H1 (cell line): ENCODE measurements at regions not wholly inside any gene's neighbourhood (a gene's known extent, or its start where the extent isn't known, plus 50 kb on each side); places are given as distances from the start of the nearest gene placed in this dataset.

Experiments
- BCL11A ChIP-seq, 2 experiments: IDR thresholded peaks; one replicate each; pipeline ENCODE4 v1.6.1; 2011; ENCODE audit warnings: low read depth in 2 of 2, low read length in 2 of 2, mild to moderate bottlenecking in 2 of 2
- CHD2 ChIP-seq: IDR thresholded peaks from 2 replicates; pipeline ENCODE4 v1.6.1; 2012; ENCODE audit warnings: low read length, improper control_type of control experiment
- GABPA ChIP-seq: IDR thresholded peaks from 2 replicates; pipeline ENCODE4 v1.6.1; 2011; ENCODE audit warnings: mild to moderate bottlenecking, low read length, moderate library complexity, borderline replicate concordance; ENCODE audit not compliant: insufficient read depth
- GTF2F1 ChIP-seq: IDR thresholded peaks from 2 replicates; pipeline ENCODE4 v1.6.1; 2012; ENCODE audit warnings: low read depth, low read length, improper control_type of control experiment, borderline replicate concordance
- MAFK ChIP-seq: IDR thresholded peaks from 2 replicates; pipeline ENCODE4 v1.6.1; 2012; ENCODE audit warnings: low read depth, mild to moderate bottlenecking, improper control_type of control experiment, low read length
- SP4 ChIP-seq: IDR thresholded peaks from 2 replicates; pipeline ENCODE4 v1.6.1; 2012; ENCODE audit warnings: low read length, inconsistent platforms
- TAF1 ChIP-seq: IDR thresholded peaks from 2 replicates; pipeline ENCODE4 v1.6.1; 2011; ENCODE audit warnings: mild to moderate bottlenecking, low read depth, low read length
- TBP ChIP-seq: IDR thresholded peaks from 2 replicates; pipeline ENCODE4 v1.6.1; 2011; ENCODE audit warnings: low read depth, low read length, improper control_type of control experiment
- TF ChIP-seq, protein P1 (sequence below): IDR thresholded peaks from 2 replicates; pipeline ENCODE4 v1.6.1; 2011; ENCODE audit warnings: low read depth, mild to moderate bottlenecking, low read length; ENCODE audit not compliant: insufficient read depth

DNA sequence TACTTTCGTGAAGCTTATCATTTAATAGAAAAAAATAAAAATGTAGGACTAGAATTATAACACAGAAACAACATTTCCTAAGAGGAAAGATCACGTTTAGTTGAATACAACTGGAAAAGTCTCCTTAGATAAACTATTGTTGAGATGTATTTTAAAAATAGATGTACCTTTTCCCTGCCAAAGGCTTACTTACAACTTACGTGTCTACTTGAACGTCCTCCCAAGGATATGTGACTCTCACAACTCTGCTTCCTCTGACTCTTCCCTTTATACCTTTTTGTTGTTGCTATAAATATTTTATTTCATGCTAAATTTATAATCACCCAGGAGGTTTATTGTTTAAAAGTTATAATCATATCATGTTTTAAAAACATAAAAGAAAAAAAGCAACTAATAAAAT is 908.0 kb upstream of the ROBO1 start (continued):
- TF ChIP-seq MAFK (no peak), TAF1 (no peak), GABPA (no peak), BCL11A (IDR thresholded peaks at IDR 0.05; ENCODE audit: low read depth in 2 of 2, low read length in 2 of 2) (no peak), GTF2F1 (no peak), CHD2 (no peak), SP4 (no peak), TBP (no peak)
- TF ChIP-seq, protein P1, sequence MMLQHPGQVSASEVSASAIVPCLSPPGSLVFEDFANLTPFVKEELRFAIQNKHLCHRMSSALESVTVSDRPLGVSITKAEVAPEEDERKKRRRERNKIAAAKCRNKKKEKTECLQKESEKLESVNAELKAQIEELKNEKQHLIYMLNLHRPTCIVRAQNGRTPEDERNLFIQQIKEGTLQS, result no peak
